Suprapubic skin (tissue), 3 donors: ENCODE measurements at regions not wholly inside any gene's neighbourhood (a gene's known extent, or its start where the extent isn't known, plus 50 kb on each side); places are given as distances from the start of the nearest gene placed in this dataset.

Experiments
- EP300 ChIP-seq: sonication (generic); formaldehyde crosslinking; IDR thresholded peaks from one replicate; pipeline ENCODE4 v1.6.1; 2017; ENCODE audit warnings: antibody characterized with exemption
- POLR2A ChIP-seq, 2 donors: fragments of 450-650 bp; IDR thresholded peaks; one replicate each; pipeline ENCODE4 v1.6.1; 2017; ENCODE audit warnings: antibody characterized with exemption in 2 of 2, mild to moderate bottlenecking in 2 of 2, moderate library complexity in 2 of 2
- TF ChIP-seq, protein P1 (sequence below), 2 donors: fragments of 200-600 bp in 1 of 2; fragments of 450-650 bp in 1 of 2; sonication (generic) in 1 of 2; IDR thresholded peaks; one replicate each; pipeline ENCODE4 v1.5.1; 2016 to 2019; ENCODE audit warnings: antibody characterized with exemption in 2 of 2, mild to moderate bottlenecking in 1 of 2, moderate library complexity in 1 of 2

DNA sequence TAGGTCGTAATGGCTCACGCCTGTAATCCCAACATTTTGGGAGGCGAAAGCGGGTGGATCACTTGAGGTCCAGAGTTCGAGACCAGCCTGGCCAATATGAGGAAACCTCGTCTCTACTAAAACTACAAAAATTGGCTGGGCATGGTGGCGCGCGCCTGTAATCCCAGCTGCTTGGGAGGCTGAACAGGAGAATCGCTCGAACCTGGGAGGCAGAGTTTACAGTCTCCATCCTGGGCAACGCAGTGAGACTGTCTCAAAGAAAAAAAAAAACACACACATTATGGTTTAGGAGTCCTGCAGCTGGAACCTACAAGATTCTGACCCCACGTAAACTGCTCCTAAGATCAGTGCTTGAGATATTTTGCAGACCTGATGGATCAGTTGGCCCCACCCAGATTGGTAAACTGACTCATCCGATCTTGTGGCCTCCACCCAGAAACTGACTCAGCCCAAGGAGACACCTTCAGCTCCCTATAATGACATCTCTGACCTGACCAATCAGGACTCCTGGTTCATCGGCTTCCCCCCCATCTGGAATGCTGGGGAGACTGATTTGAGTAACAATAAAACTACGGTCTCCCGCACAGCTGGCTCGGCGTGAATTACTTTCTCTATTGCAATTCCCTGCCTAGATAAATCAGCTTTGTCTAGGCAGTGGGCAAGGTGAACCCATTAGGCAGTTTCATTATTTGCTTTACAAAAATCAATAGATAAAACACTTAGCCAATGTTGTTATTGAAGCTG, 96.2 kb upstream of the BTN3A2 start:
- TF ChIP-seq, protein P1, sequence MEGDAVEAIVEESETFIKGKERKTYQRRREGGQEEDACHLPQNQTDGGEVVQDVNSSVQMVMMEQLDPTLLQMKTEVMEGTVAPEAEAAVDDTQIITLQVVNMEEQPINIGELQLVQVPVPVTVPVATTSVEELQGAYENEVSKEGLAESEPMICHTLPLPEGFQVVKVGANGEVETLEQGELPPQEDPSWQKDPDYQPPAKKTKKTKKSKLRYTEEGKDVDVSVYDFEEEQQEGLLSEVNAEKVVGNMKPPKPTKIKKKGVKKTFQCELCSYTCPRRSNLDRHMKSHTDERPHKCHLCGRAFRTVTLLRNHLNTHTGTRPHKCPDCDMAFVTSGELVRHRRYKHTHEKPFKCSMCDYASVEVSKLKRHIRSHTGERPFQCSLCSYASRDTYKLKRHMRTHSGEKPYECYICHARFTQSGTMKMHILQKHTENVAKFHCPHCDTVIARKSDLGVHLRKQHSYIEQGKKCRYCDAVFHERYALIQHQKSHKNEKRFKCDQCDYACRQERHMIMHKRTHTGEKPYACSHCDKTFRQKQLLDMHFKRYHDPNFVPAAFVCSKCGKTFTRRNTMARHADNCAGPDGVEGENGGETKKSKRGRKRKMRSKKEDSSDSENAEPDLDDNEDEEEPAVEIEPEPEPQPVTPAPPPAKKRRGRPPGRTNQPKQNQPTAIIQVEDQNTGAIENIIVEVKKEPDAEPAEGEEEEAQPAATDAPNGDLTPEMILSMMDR (IDR thresholded peaks at IDR 0.05): no peak
- TF ChIP-seq EP300 (no peak), POLR2A (IDR thresholded peaks at IDR 0.05) (no peak)
